ENCODE measurements at regions not wholly inside any gene's neighbourhood (a gene's known extent, or its start where the extent isn't known, plus 50 kb on each side); places are given as distances from the start of the nearest gene placed in this dataset.
A peak's percentile ranks its signal among the peaks of the same experiment; 100 is the strongest.

GRCh38 chr7:93739424-93739823, 151.1 kb downstream of the TFPI2 start:
- TF ChIP-seq POLR2A (IDR thresholded peaks at IDR 0.05; ENCODE audit: low read depth, low read length) (no peak), CTCF (conservative IDR thresholded peaks at IDR 0.05; ENCODE audit: low read depth, low read length) (no peak), ELK1 (IDR thresholded peaks at IDR 0.05; ENCODE audit: borderline replicate concordance, low read depth, low read length) (no peak), SMC3 (IDR thresholded peaks at IDR 0.05; ENCODE audit: low read depth, low read length) (no peak), MAZ (IDR thresholded peaks at IDR 0.05; ENCODE audit: borderline replicate concordance, low read depth, low read length) (no peak), CEBPB (IDR thresholded peaks at IDR 0.05; ENCODE audit: low read depth, low read length) (peak; percentile 38; the same call in 1 of the 2 replicates), RFX5 (IDR thresholded peaks at IDR 0.05; ENCODE audit: low read depth, low read length) (no peak), MAFK (IDR thresholded peaks at IDR 0.05; ENCODE audit: low read depth, low read length) (no peak), BHLHE40 (IDR thresholded peaks at IDR 0.05; ENCODE audit: low read depth, low read length) (no peak), FOS (IDR thresholded peaks at IDR 0.05; ENCODE audit: low read depth, low read length) (no peak), RAD21 (IDR thresholded peaks at IDR 0.05; ENCODE audit: low read length) (no peak), CHD1 (IDR thresholded peaks at IDR 0.05; ENCODE audit: low read depth, low read length) (no peak), RCOR1 (IDR thresholded peaks at IDR 0.05; ENCODE audit: insufficient replicate concordance, low read length) (no peak), USF2 (IDR thresholded peaks at IDR 0.05; ENCODE audit: low read depth, low read length) (no peak)

Measured in IMR-90 (cell line).